Vagina (tissue), 2 donors: ENCODE measurements at regions not wholly inside any gene's neighbourhood (a gene's known extent, or its start where the extent isn't known, plus 50 kb on each side); places are given as distances from the start of the nearest gene placed in this dataset.

ENCODE experiments used
- DNase-seq, 2 donors: peaks; one replicate each; pipeline ENCODE4 v3.0.0-alpha.2; 2017; ENCODE audit errors: extremely low spot score in 2 of 2
- H3K27ac ChIP-seq: fragments of 200-600 bp; sonication (generic); one replicate; pipeline ENCODE4 v1.5.1; 2019
- H3K27me3 ChIP-seq: fragments of 200-600 bp; sonication (generic); one replicate; pipeline ENCODE4 v1.5.1; 2019
- H3K36me3 ChIP-seq, 2 donors: fragments of 200-600 bp; sonication (generic); one replicate each; pipeline ENCODE4 v1.5.1; 2017 to 2019
- H3K4me1 ChIP-seq: fragments of 200-600 bp; sonication (generic); one replicate; pipeline ENCODE4 v1.5.1; 2019
- H3K4me3 ChIP-seq, 2 donors: fragments of 200-600 bp; sonication (generic); 1 replicate in 1 of 2; 2 replicates in 1 of 2; pipeline ENCODE4 v1.5.1; 2016 to 2019
- H3K9me3 ChIP-seq: fragments of 200-600 bp; sonication (generic); one replicate; pipeline ENCODE4 v1.5.1; 2019
- POLR2A ChIP-seq, 2 donors: fragments of 450-650 bp; IDR thresholded peaks; one replicate each; pipeline ENCODE4 v1.6.1; 2017; ENCODE audit warnings: antibody characterized with exemption in 2 of 2, mild to moderate bottlenecking in 2 of 2, moderate library complexity in 2 of 2
- POLR2AphosphoS5 ChIP-seq, 2 donors: sonication (generic); formaldehyde crosslinking; IDR thresholded peaks; one replicate each; pipeline ENCODE4 v1.9.0; 2017; ENCODE audit warnings: antibody characterized with exemption in 2 of 2, mild to moderate bottlenecking in 2 of 2, low read depth in 1 of 2; ENCODE audit not compliant: insufficient read depth in 1 of 2
- intact Hi-C: fragments of 100-400 bp; cut with DNase I; formaldehyde crosslinking; loops from one replicate; pipeline ENCODE4 v1.15.1; 2023
- TF ChIP-seq, protein P1 (sequence below), 3 experiments: fragments of 450-650 bp in 2 of 3; fragments of 200-600 bp in 1 of 3; sonication (generic) in 1 of 3; IDR thresholded peaks; one replicate each; pipeline ENCODE4 v1.5.1; 2017 to 2019; ENCODE audit warnings: antibody characterized with exemption in 3 of 3, mild to moderate bottlenecking in 2 of 3, moderate library complexity in 2 of 3

DNA sequence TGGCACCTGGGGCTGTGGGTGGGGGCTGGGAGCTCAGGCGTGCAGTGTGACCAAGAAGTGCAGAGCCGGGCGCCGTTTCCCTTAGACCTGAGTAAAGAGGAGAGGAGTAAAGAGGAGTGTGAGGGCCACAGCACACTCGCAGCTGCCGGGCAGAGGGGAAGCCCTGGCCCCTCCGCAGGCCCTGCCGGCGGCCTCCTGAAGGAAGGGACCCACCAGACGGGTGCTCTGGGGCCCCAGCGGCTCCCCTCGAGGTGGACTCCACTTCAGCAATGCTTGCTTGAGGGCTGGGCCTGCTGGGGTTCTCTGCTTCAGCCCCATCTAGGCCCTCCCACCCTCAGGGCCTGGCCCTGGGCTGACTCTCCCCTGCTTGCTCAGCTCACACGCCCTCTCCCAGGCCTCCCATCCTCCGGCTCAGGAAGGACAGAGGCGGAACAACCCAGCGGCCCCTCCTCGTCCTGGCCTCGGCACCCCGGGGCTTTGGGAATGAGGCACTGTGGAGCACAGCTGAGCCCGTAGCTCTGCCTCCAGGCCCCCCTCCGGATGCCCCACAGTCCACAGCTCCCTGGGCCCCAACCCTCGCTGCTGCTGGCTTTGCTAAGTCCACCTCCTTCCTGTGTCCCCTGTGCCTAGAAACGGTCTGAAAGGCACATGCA, 1198.7 kb downstream of the BRD1 start:
- no peak overlapping the region for H3K4me3 ChIP-seq
- H3K36me3 ChIP-seq = no peaks in the 10 kb centered on the region
- no peaks in the 10 kb centered on the region for H3K9me3 ChIP-seq
- H3K4me1 ChIP-seq = no peaks in the 10 kb centered on the region
- TF ChIP-seq POLR2AphosphoS5 (IDR thresholded peaks at IDR 0.05; ENCODE audit: insufficient read depth in 1 of 2, low read depth in 1 of 2) (no peak), POLR2A (IDR thresholded peaks at IDR 0.05) (no peak)
- TF ChIP-seq, protein P1, sequence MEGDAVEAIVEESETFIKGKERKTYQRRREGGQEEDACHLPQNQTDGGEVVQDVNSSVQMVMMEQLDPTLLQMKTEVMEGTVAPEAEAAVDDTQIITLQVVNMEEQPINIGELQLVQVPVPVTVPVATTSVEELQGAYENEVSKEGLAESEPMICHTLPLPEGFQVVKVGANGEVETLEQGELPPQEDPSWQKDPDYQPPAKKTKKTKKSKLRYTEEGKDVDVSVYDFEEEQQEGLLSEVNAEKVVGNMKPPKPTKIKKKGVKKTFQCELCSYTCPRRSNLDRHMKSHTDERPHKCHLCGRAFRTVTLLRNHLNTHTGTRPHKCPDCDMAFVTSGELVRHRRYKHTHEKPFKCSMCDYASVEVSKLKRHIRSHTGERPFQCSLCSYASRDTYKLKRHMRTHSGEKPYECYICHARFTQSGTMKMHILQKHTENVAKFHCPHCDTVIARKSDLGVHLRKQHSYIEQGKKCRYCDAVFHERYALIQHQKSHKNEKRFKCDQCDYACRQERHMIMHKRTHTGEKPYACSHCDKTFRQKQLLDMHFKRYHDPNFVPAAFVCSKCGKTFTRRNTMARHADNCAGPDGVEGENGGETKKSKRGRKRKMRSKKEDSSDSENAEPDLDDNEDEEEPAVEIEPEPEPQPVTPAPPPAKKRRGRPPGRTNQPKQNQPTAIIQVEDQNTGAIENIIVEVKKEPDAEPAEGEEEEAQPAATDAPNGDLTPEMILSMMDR (IDR thresholded peaks at IDR 0.05) = no peak
- no peak for DNase-seq
- H3K27me3 ChIP-seq = no peaks in the 10 kb centered on the region
- intact Hi-C loops = no loop called here
- no peak overlapping the region for H3K27ac ChIP-seq

DNA sequence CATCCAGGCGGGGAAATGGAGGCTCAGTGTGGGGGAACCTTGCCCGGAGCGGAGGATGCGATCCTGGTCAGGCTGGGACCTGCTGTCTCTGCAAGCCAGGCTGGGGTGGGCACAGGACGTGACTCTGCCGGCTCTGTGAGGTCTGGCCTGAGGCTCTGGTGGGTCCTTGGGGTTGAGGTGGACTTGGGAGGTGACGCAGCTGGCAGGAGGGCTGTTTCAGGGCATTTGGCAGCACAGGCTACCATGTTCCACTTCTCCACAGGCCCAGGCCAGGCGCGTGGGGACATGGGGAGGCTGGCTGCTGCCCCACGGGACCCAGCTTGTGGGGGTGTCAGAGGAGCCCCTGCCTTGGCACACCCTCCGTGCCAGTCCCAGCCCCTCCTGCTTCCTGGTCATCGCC, 1199.7 kb downstream of the BRD1 start:
- TF ChIP-seq POLR2AphosphoS5 (IDR thresholded peaks at IDR 0.05; ENCODE audit: insufficient read depth in 1 of 2, low read depth in 1 of 2) = no peak
- no peak for TF ChIP-seq POLR2A (IDR thresholded peaks at IDR 0.05)
- TF ChIP-seq, protein P1 (IDR thresholded peaks at IDR 0.05) = no peak
- DNase-seq = no peak
- H3K27me3 ChIP-seq = no peaks in the 10 kb centered on the region

DNA sequence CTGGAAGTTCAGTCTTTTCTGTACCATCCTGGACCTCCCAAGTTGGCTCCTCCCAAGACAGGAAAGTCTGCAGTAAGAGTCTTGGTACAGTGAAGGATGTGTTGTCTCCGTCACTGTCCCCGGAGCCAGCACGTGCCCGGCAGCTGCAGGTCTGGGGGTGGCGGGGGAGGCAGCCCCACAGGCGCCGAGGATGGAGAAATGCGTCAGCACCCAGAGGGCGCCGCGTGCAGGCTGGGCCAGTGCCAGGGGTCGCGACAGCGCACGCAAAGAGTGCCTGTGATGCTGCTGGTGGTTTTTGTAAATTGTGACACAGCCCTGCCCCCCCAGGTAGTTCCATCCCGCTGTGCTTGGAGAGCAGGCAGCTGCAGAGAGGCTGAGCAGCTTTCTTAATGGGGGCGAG, 1200.5 kb downstream of the BRD1 start:
- TF ChIP-seq, protein P1 (IDR thresholded peaks at IDR 0.05) = no peak
- TF ChIP-seq POLR2AphosphoS5 (IDR thresholded peaks at IDR 0.05; ENCODE audit: insufficient read depth in 1 of 2, low read depth in 1 of 2) (no peak), POLR2A (IDR thresholded peaks at IDR 0.05) (no peak)
- no peak overlapping the region for H3K27ac ChIP-seq
- no peaks in the 10 kb centered on the region for H3K4me1 ChIP-seq
- no peaks in the 10 kb centered on the region for H3K36me3 ChIP-seq
- H3K27me3 ChIP-seq = no peaks in the 10 kb centered on the region
- no peak for DNase-seq
- no peak overlapping the region for H3K4me3 ChIP-seq
- intact Hi-C loops = no loop called here
- H3K9me3 ChIP-seq = no peaks in the 10 kb centered on the region

More for the DNA sequence above, 1199.7 kb downstream of the BRD1 start:
- intact Hi-C loops = no loop called here
- H3K4me3 ChIP-seq = no peak overlapping the region
- no peaks in the 10 kb centered on the region for H3K36me3 ChIP-seq
- no peaks in the 10 kb centered on the region for H3K9me3 ChIP-seq
- no peak overlapping the region for H3K27ac ChIP-seq
- no peaks in the 10 kb centered on the region for H3K4me1 ChIP-seq

DNA sequence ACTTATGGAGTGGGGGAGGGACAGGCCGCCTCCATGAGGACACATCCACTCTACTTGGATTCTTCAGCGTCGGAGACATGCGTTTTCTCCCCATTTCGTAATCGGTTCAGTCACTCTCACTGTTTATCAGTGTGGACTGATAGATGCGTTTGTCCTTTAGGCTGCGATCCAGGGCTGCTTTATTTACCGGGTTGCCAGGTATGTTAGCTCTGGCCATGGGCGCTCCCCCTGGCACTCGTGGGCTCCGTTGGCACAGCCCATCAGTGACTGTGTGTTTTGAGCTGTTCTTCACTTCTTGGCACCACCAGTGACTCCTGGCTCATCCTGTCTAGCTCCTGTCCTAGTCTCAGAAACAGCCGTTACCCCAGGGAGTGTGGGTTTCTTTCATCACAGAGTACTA, 1203.3 kb downstream of the BRD1 start:
- TF ChIP-seq POLR2A (IDR thresholded peaks at IDR 0.05) (no peak), POLR2AphosphoS5 (IDR thresholded peaks at IDR 0.05; ENCODE audit: insufficient read depth in 1 of 2, low read depth in 1 of 2) (no peak)
- TF ChIP-seq, protein P1 (IDR thresholded peaks at IDR 0.05) = no peak
- no peaks in the 10 kb centered on the region for H3K9me3 ChIP-seq

DNA sequence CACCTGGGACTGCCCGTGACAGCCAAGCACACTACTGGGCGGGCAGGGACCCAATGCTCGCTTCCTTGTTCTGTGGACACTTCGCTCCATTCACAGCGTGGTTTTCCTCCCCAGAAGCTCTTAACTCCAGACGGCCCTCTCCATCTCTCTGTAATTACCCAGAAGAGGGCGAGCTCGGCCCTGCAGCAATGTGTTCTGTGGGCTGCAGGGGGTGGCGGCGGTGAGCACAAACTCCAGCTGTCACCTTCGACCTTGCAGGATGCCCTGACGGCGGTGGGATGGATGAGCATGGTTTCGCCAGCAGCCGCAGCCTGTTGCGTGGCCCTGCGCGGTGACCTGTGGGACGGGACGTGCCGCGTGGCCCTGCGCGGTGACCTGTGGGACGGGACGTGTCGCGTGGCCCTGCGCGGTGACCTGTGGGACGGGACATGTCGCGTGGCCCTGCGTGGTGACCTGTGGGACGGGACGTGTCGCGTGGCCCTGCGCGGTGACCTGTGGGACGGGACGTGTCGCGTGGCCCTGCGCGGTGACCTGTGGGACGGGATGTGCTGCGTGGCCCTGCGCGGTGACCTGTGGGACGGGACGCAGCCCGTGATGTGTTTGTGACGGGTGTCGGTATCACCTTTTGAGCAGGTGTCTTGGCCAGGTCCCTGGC, 1204.7 kb downstream of the BRD1 start:
- Histone ChIP-seq H3K4me1 (no peaks in the 10 kb centered on the region), H3K27me3 (no peaks in the 10 kb centered on the region), H3K27ac (no peak overlapping the region), H3K4me3 (no peak overlapping the region), H3K36me3 (no peaks in the 10 kb centered on the region), H3K9me3 (no peaks in the 10 kb centered on the region)
- TF ChIP-seq, protein P1 (IDR thresholded peaks at IDR 0.05) = no peak
- TF ChIP-seq POLR2A (IDR thresholded peaks at IDR 0.05) = no peak
- TF ChIP-seq POLR2AphosphoS5 (IDR thresholded peaks at IDR 0.05; ENCODE audit: insufficient read depth in 1 of 2, low read depth in 1 of 2) = no peak
- intact Hi-C loops = no loop called here
- no peak for DNase-seq

More for the DNA sequence above, 1203.3 kb downstream of the BRD1 start:
- Histone ChIP-seq H3K27ac (no peak overlapping the region), H3K4me3 (no peak overlapping the region), H3K36me3 (no peaks in the 10 kb centered on the region), H3K4me1 (no peaks in the 10 kb centered on the region), H3K27me3 (no peaks in the 10 kb centered on the region)
- intact Hi-C loops = no loop called here
- no peak for DNase-seq
